Daoy (cell line): ENCODE measurements at regions not wholly inside any gene's neighbourhood (a gene's known extent, or its start where the extent isn't known, plus 50 kb on each side); places are given as distances from the start of the nearest gene placed in this dataset.
"Not testable (repeated sequence)": the region's sequence is repeated elsewhere in the genome, so short reads cannot be mapped to it uniquely, and the experiment has no call there.

Experiments
- DNase-seq: peaks from one replicate; pipeline ENCODE4 v3.0.0-alpha.2; 2015; ENCODE audit warnings: low read depth

- DNase-seq: peak; percentile 23
Observed at GRCh38 chr6:147906361-147906760, 397.9 kb downstream of the SAMD5 start.

- DNase-seq: peak; percentile 82
Observed at GRCh38 chr6:147909640-147910039, 401.1 kb downstream of the SAMD5 start.

- no peak for DNase-seq
Observed at GRCh38 chr6:147910281-147910680, 401.8 kb downstream of the SAMD5 start.

- no peak for DNase-seq
Observed at GRCh38 chr6:147911057-147911456, 402.6 kb downstream of the SAMD5 start.

- no peak for DNase-seq
Observed at GRCh38 chr6:147911686-147912085, 403.2 kb downstream of the SAMD5 start.

- no peak for DNase-seq
Observed at GRCh38 chr6:147922799-147923198, 414.3 kb downstream of the SAMD5 start.

- DNase-seq: no peak
Observed at GRCh38 chr6:147924598-147924997, 416.1 kb downstream of the SAMD5 start.

GRCh38 chr6:147925826-147926225 is 416.8 kb upstream of the SASH1 start:
- DNase-seq: no peak

- DNase-seq: peak; percentile 32
Observed at GRCh38 chr6:147930745-147931144, 411.9 kb upstream of the SASH1 start.

GRCh38 chr6:147933224-147933623 is 409.4 kb upstream of the SASH1 start:
- no peak for DNase-seq

- no peak for DNase-seq
Observed at GRCh38 chr6:147935656-147936055, 407.0 kb upstream of the SASH1 start.

GRCh38 chr6:147936703-147937470 is 405.8 kb upstream of the SASH1 start:
- peak; percentile 31 for DNase-seq

- DNase-seq: peak; percentile 73
Observed at GRCh38 chr6:147941143-147941542, 401.5 kb upstream of the SASH1 start.

- no peak for DNase-seq
Observed at GRCh38 chr6:147942363-147942762, 400.3 kb upstream of the SASH1 start.

- no peak for DNase-seq
Observed at GRCh38 chr6:147944122-147944521, 398.5 kb upstream of the SASH1 start.

- no peak for DNase-seq
Observed at GRCh38 chr6:147947521-147947920, 395.1 kb upstream of the SASH1 start.

- DNase-seq: peak; percentile 31
Observed at GRCh38 chr6:147949981-147950622, 392.5 kb upstream of the SASH1 start.

- DNase-seq: no peak
Observed at GRCh38 chr6:147950623-147950987, 392.0 kb upstream of the SASH1 start.

- DNase-seq: no peak
Observed at GRCh38 chr6:147951726-147952125, 390.9 kb upstream of the SASH1 start.

- no peak for DNase-seq
Observed at GRCh38 chr6:147954938-147955337, 387.7 kb upstream of the SASH1 start.

GRCh38 chr6:147958683-147959082 is 384.0 kb upstream of the SASH1 start:
- DNase-seq: no peak

GRCh38 chr6:147961481-147962141 is 381.0 kb upstream of the SASH1 start:
- DNase-seq: no peak

GRCh38 chr6:147965448-147965847 is 377.2 kb upstream of the SASH1 start:
- not testable (repeated sequence) for DNase-seq
